GM13976 (cell line): ENCODE measurements at regions not wholly inside any gene's neighbourhood (a gene's known extent, or its start where the extent isn't known, plus 50 kb on each side); places are given as distances from the start of the nearest gene placed in this dataset.

Source experiments
- DNase-seq: peaks from one replicate; pipeline ENCODE4 v3.0.0; 2012; ENCODE audit warnings: low spot score
- in situ Hi-C: fragments of 300-500 bp; cut with MboI; formaldehyde crosslinking; loops from one replicate; pipeline ENCODE4 v1.12.0; 2022; ENCODE audit warnings: low sequenced_read_pairs, mixed read lengths, inconsistent platforms; ENCODE audit not compliant: unreplicated experiment
- TF ChIP-seq, protein P1 (sequence below): IDR thresholded peaks from 2 replicates; pipeline ENCODE4 v1.5.1; 2012; ENCODE audit warnings: borderline replicate concordance, mild to moderate bottlenecking; ENCODE audit not compliant: insufficient read depth; ENCODE audit errors: extremely low read depth, missing control alignments, control extremely low read depth

DNA sequence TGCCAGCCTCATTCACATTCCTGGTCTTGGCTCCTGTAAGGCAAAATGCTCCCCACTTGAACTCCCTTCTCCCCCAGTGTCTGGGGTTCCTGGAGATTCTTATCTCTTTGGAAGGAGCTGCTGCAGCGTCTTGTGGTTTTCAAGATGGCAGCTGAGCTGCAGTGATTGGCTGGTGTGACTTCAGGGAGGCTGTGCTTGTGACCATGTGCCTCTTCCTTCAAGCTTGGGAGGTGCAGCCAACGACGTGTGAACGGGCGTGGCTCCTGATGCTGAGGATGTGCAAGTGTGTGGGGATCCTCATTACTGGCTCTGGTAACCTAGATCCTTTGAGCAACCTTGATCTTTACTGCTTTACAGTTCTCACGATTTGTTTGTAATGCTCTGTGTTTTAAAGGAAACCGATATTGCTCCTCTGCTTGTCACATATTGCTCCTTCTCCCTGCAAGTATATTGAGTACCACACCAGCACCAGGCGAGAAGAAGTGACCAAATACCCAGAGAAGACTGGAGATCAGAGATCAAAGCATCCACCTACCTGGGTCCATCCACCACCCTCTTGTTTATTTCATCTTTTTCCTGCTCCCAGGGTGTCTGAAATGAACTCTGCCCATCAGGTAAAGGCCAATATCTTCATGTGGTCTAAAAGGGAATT, 208.5 kb downstream of the FGF9 start:
- in situ Hi-C loops, result no loop called here
- TF ChIP-seq, protein P1, sequence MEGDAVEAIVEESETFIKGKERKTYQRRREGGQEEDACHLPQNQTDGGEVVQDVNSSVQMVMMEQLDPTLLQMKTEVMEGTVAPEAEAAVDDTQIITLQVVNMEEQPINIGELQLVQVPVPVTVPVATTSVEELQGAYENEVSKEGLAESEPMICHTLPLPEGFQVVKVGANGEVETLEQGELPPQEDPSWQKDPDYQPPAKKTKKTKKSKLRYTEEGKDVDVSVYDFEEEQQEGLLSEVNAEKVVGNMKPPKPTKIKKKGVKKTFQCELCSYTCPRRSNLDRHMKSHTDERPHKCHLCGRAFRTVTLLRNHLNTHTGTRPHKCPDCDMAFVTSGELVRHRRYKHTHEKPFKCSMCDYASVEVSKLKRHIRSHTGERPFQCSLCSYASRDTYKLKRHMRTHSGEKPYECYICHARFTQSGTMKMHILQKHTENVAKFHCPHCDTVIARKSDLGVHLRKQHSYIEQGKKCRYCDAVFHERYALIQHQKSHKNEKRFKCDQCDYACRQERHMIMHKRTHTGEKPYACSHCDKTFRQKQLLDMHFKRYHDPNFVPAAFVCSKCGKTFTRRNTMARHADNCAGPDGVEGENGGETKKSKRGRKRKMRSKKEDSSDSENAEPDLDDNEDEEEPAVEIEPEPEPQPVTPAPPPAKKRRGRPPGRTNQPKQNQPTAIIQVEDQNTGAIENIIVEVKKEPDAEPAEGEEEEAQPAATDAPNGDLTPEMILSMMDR, result no peak
- DNase-seq, result no peak

DNA sequence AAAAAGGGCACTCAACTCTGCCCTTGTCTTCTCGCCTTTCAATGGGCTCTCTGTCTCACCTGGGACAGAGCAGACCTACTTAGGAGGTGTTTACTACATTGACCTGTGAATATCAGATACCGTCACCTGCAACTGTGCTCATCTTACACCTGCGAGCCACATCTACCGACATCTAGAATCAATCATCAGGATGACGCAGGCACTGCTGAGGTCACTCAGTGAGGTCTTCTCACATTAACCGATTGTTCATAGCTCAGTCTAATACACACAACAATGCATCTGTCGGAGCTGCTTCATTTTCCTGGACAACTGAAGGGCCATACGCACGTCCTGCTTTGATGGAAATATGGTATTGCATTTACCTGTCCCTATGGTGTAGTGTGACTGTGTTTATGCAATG, 211.9 kb downstream of the FGF9 start:
- no peak for DNase-seq
- TF ChIP-seq, protein P1, result no peak
- in situ Hi-C loops, result no loop called here

DNA sequence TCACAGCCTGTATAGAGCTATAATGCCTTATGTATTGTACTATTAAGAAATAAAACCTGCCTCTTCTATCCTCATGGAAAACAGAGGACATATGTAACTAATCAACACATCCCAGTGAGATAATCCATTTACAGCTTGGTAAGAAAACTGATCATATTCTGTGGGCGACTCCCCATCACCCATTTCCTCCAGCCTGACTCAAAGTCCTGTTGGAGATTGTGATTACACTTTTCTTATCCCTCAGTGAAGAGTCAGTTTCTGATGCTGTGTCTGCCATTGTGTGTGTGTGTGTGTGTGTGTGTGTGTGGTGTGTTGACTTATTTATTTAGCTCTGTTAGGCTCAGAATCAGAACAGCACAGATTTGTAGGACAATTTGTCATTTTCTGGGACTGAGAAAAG, 212.8 kb downstream of the FGF9 start:
- TF ChIP-seq, protein P1, result no peak
- in situ Hi-C loops, result no loop called here

DNA sequence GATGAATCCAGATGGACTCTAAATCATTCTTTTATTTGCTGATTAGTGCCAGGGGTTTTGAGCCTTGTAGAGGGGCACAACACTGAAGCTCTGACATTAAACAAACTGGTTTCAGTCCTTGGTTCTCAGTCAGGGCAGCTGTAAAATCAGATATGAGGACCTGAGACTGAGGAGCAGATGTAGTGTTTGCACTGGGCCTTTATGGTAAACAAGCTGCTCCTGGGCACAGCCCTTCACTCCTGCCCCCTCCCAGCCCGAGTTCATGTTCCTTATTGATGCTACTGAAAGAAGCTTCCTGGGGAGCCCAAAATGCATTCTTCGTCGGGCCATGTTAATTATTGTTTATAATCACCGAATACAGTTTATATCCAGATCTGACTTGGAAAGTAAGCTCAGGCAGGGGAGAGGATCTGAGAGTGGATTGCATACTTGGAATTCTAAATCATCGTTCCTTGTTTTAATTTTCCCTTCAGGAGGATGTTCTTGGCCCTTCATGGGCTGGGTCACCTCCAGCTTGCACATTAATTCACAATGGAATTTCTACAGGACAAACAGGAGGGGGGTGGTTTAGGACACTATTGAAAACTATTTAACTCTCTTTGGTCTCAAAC, 213.5 kb downstream of the FGF9 start:
- in situ Hi-C loops, result no loop called here
- DNase-seq, result no peak
- TF ChIP-seq, protein P1, result no peak

More for the DNA sequence above, 212.8 kb downstream of the FGF9 start:
- DNase-seq, result no peak

DNA sequence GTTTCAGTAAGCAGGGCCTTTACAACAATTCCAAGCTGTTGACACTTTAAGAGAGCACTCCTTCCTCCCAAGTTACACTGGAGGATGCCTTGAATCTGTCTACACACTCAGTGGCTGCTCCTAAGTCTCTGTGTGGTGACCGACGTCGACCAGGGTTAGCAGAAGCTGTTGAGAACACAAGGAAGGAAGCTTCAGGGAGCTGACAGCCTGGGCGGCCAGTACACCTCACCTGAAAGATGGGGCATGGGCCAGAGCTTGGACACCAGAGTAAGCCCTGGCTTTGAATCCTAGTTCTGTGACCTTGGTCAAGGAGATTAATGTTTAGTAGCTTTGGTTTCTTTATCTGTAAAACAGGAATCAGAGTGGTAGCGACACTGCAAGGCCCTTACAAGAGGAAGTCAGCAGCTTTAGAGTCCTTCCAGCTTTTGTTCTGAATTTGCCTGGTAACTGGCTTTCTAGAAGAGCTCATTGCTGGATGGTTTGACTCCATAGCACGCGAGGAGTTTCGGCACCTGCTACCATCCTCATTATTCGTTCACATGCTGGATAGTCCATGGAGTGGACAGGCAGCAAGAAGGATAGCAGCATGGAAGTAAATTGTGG, 214.2 kb downstream of the FGF9 start:
- in situ Hi-C loops, result no loop called here
- TF ChIP-seq, protein P1, result no peak
- no peak for DNase-seq

DNA sequence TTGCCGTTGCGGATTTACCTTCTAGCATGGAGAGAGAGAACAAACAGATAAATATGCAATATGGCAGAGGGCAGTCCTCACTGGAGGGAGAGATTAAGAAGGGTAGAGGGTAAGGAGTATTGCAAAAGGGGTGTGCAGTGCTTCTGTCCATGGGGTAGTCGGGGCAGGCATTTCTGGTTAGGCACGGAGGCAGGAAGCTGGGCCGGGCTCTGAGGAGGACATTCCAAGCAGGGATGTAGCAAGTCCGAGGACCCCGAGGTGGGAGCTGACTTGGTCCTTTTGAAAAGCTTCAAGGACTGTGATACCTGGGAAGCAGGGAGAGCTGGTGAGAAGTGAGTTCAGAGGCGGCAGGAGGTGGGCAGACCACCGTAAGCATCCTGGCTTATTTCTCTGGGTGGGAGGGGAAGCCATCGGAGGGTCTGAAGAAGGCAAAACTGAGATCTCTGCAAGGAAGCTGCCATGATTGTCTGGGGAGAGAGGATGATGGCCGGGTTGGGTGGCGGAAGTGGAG, 214.9 kb downstream of the FGF9 start:
- in situ Hi-C loops, result no loop called here
- no peak for DNase-seq
- TF ChIP-seq, protein P1, result no peak
